Neutrophil (primary cell): ENCODE measurements at regions not wholly inside any gene's neighbourhood (a gene's known extent, or its start where the extent isn't known, plus 50 kb on each side); places are given as distances from the start of the nearest gene placed in this dataset.

ENCODE experiments used
- H3K27ac ChIP-seq: fragments of 200-600 bp; sonication (generic); 2 replicates; pipeline ENCODE4 v1.5.1; 2016; ENCODE audit warnings: mild to moderate bottlenecking, moderate library complexity
- H3K27me3 ChIP-seq: fragments of 200-600 bp; sonication (generic); 2 replicates; pipeline ENCODE4 v1.6.0; 2016; ENCODE audit warnings: mild to moderate bottlenecking
- H3K36me3 ChIP-seq: fragments of 200-600 bp; sonication (generic); 2 replicates; pipeline ENCODE4 v1.5.1; 2017
- H3K4me1 ChIP-seq, 2 experiments: fragments of 200-600 bp in 1 of 2; sonication (generic) in 1 of 2; 1 replicate in 1 of 2; 2 replicates in 1 of 2; pipeline versions ENCODE4 v1.5.1 to v1.6.1; 2013 to 2016; ENCODE audit warnings: low read depth in 1 of 2, low read length in 1 of 2, mild to moderate bottlenecking in 1 of 2, moderate library complexity in 1 of 2; ENCODE audit not compliant: control insufficient read depth in 1 of 2, insufficient read depth in 1 of 2
- H3K4me3 ChIP-seq, 2 experiments: fragments of 200-600 bp in 1 of 2; sonication (generic) in 1 of 2; 1 replicate in 1 of 2; 2 replicates in 1 of 2; pipeline ENCODE4 v1.5.1; 2013 to 2016; ENCODE audit warnings: low read depth in 1 of 2, low read length in 1 of 2, mild to moderate bottlenecking in 1 of 2, moderate library complexity in 1 of 2
- H3K9me3 ChIP-seq: fragments of 200-600 bp; sonication (generic); 2 replicates; pipeline ENCODE4 v1.5.1; 2016
- TF ChIP-seq, protein P1 (sequence below): fragments of 200-600 bp; sonication (generic); IDR thresholded peaks from 2 replicates; pipeline ENCODE4 v1.5.1; 2016; ENCODE audit warnings: antibody characterized with exemption

DNA sequence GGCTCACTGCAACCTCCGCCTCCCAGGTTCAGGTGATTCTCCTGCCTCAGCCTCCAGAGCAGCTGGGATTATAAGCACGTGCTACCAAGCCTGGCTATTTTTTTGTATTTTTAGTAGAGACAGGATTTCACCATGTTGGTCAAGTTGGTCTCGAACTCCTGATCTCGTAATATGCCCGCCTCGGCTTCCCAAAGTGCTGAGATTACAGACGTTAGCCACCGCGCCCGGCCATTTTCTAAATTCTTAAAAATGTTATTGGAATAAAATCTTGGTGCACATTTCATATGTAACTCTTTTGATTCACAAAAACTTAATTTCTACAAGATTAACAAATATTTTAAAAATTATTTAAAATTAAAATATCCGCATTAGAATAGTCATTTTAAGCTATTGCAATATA lies 1480.3 kb upstream of the SPRY2 start:
- no peaks in the 10 kb centered on the region for H3K4me1 ChIP-seq
- H3K9me3 ChIP-seq = no peaks in the 10 kb centered on the region
- no peaks in the 10 kb centered on the region for H3K36me3 ChIP-seq
- TF ChIP-seq, protein P1, sequence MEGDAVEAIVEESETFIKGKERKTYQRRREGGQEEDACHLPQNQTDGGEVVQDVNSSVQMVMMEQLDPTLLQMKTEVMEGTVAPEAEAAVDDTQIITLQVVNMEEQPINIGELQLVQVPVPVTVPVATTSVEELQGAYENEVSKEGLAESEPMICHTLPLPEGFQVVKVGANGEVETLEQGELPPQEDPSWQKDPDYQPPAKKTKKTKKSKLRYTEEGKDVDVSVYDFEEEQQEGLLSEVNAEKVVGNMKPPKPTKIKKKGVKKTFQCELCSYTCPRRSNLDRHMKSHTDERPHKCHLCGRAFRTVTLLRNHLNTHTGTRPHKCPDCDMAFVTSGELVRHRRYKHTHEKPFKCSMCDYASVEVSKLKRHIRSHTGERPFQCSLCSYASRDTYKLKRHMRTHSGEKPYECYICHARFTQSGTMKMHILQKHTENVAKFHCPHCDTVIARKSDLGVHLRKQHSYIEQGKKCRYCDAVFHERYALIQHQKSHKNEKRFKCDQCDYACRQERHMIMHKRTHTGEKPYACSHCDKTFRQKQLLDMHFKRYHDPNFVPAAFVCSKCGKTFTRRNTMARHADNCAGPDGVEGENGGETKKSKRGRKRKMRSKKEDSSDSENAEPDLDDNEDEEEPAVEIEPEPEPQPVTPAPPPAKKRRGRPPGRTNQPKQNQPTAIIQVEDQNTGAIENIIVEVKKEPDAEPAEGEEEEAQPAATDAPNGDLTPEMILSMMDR = no peak
- no peak overlapping the region for H3K27ac ChIP-seq
- no peak overlapping the region for H3K4me3 ChIP-seq
- no peaks in the 10 kb centered on the region for H3K27me3 ChIP-seq

DNA sequence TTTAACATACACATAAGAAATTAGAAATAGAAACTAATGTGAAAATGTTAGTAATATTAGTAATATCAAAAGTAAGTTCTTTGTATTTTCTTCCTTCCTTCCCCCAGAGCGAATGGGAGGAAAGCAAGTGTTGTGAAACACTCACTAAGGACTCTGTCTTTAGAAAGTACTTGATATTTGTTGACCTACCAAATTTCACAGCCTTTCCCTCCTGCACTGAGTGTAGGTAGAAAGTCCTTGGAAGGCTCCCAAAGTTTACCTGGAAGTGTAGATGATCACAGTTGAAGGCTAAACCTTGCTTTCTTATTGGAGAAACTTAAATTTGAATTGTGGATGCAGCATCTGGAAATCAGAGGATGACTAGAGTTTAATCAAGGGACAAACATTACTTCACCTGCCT lies 1459.5 kb upstream of the SPRY2 start:
- Histone ChIP-seq H3K27ac (no peak overlapping the region), H3K4me1 (no peaks in the 10 kb centered on the region), H3K27me3 (no peaks in the 10 kb centered on the region), H3K36me3 (no peaks in the 10 kb centered on the region), H3K4me3 (no peak overlapping the region), H3K9me3 (no peaks in the 10 kb centered on the region)
- TF ChIP-seq, protein P1 = no peak

DNA sequence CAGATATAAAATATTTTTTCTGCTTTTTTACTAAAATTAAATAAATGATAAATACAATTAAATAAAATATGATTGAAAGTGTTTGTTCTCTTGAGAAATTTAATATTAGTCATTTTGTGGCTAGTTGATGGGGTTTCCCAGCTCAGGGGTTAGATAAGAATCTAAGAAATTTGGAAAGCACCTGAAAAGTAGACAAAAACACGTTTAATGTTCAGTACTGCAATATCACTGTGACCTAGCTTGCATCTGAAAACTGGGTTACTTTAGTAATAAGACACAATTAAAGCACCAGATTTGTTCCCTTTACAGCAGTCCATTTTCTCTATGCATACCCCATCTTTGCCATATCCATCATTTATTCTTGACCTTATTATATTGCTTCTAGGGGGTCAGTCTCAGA lies 1454.8 kb upstream of the SPRY2 start:
- no peaks in the 10 kb centered on the region for H3K36me3 ChIP-seq
- no peaks in the 10 kb centered on the region for H3K27me3 ChIP-seq
- H3K9me3 ChIP-seq = no peaks in the 10 kb centered on the region
- H3K27ac ChIP-seq = no peak overlapping the region
- H3K4me1 ChIP-seq = no peaks in the 10 kb centered on the region
- TF ChIP-seq, protein P1 = no peak
- H3K4me3 ChIP-seq = no peak overlapping the region

DNA sequence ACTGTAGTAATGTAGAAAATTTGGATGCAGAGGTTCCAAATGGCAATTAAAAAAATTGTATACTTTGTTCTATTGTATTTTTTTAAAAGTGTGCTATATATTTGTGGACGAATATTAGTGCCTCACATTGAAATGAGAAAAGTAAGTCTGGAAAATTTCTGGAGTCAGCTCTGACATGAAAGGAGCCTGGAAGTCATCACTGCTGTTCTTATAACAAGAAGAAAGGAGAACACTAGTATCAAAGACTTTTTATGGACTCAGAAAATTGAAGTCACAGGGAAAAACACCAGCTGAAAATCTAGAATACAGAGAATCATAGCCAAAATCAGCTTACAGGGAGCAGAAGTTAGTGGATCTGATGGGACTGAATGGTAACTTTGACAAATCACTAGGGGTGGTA lies 1450.7 kb upstream of the SPRY2 start:
- no peaks in the 10 kb centered on the region for H3K27me3 ChIP-seq
- no peaks in the 10 kb centered on the region for H3K9me3 ChIP-seq
- no peaks in the 10 kb centered on the region for H3K36me3 ChIP-seq
- TF ChIP-seq, protein P1 = no peak
- no peak overlapping the region for H3K4me3 ChIP-seq
- no peaks in the 10 kb centered on the region for H3K4me1 ChIP-seq
- no peak overlapping the region for H3K27ac ChIP-seq

DNA sequence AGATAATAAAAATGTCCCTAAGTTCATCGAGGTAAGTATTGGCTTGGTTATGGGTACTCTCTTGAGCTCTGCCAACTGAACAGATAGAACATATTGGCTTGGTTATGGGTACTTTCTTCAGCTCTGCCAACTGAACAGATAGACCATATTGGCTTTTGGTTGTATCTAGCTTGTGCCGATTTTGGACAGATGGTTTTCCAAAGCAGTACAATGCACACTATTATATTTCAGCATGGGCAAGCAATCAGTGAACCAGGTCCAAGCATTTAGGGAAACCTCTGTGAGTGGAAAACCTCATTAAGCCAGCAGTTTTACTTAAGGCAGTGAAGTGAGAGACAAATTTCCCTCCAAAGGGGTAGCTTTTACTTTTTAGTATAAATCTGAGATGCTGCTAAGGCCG lies 1440.5 kb upstream of the SPRY2 start:
- no peak overlapping the region for H3K4me3 ChIP-seq
- H3K27ac ChIP-seq = no peak overlapping the region
- H3K27me3 ChIP-seq = no peaks in the 10 kb centered on the region
- no peaks in the 10 kb centered on the region for H3K36me3 ChIP-seq
- no peaks in the 10 kb centered on the region for H3K9me3 ChIP-seq
- H3K4me1 ChIP-seq = no peaks in the 10 kb centered on the region
- TF ChIP-seq, protein P1 = no peak

DNA sequence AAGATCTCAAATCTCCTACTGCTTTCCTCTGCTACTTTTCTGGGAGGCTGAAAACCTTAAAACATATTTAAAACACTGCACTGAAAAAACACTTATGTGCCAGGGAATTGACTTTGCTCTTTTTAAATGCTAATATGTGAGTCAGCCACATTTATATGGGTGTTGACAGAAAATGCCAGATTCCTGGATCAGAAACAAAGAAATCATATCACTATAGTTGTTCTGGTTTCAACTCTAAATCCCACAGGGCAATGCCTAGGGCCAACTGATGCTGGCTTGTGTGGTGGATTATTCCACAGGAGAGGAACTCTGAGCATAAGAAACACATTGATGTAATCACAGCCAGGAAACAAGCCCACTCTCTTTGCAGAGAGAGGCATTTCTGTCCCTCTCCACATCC lies 1439.0 kb upstream of the SPRY2 start:
- H3K27me3 ChIP-seq = no peaks in the 10 kb centered on the region
- TF ChIP-seq, protein P1 = no peak
- no peak overlapping the region for H3K4me3 ChIP-seq
- no peaks in the 10 kb centered on the region for H3K9me3 ChIP-seq
- H3K4me1 ChIP-seq = no peaks in the 10 kb centered on the region
- H3K36me3 ChIP-seq = no peaks in the 10 kb centered on the region
- H3K27ac ChIP-seq = no peak overlapping the region
